ENCODE measurements at regions not wholly inside any gene's neighbourhood (a gene's known extent, or its start where the extent isn't known, plus 50 kb on each side); places are given as distances from the start of the nearest gene placed in this dataset.

DNA sequence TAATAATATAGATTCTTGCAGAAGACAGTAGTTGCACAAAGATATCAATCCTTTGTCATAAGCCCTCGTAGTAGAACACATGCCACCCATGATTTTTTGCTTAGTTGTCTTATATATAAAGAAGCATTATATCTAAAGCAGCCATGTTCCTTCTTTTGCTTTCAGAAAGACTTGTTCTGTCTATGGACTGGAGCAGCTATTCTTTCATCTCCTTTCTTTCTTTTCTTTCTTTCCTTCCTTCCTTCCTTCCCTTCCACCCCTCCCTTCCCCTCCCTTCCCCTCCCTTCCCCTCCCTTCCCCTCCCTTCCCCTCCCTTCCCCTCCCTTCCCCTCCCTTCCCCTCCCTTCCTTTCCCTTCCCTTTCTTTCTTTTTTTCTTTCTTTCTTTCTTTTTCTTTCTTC, 104.0 kb upstream of the HS3ST4 start:
- H3K18ac ChIP-seq (ENCODE audit: low read depth, low read length): no peak overlapping the region
- H3K23ac ChIP-seq (ENCODE audit: low read depth, low read length): no peak overlapping the region
- H2AFZ ChIP-seq (replicated peaks; ENCODE audit: low read length, poor library complexity): no peak overlapping the region
- in situ Hi-C loops (cut with MboI; ENCODE audit: low sequenced_read_pairs): no loop called here
- dilution Hi-C loops (cut with HindIII; ENCODE audit: low sequenced_read_pairs, unreplicated experiment): no loop called here
- H3K14ac ChIP-seq (replicated peaks; ENCODE audit: low read depth, low read length): no peak overlapping the region
- H2BK5ac ChIP-seq (ENCODE audit: low read depth, low read length, poor library complexity, severe bottlenecking): no peak overlapping the region
- H4K5ac ChIP-seq (ENCODE audit: low read depth, low read length): no peak overlapping the region
- H3K27ac ChIP-seq (ENCODE audit: insufficient read depth, low read length): no peak overlapping the region
- no CpG with 5 or more reads among the region's 1 CpG for WGBS, 2 experiments (ENCODE audit: extremely low coverage in 2 of 2, insufficient read length in 1 of 2)
- H3K9me1 ChIP-seq (ENCODE audit: insufficient read depth, low read length): no peaks in the 10 kb centered on the region
- ChIA-PET POLR2A (ENCODE audit: unreplicated experiment) (no interaction called here), CTCF (no interaction called here)
- H2AK9ac ChIP-seq (replicated peaks; ENCODE audit: low read depth, low read length, poor library complexity): no peak overlapping the region
- no peak for ATAC-seq (ENCODE audit: low read depth)
- intact Hi-C loops (cut with micrococcal nuclease): no loop called here
- H4K91ac ChIP-seq (ENCODE audit: insufficient read depth, low read depth, low read length): no peak overlapping the region
- no peak overlapping the region for H3K4me3 ChIP-seq (ENCODE audit: insufficient read depth, low read depth, low read length)
- no peaks in the 10 kb centered on the region for H4K20me1 ChIP-seq (ENCODE audit: insufficient read depth, low read length)
- H2BK120ac ChIP-seq (ENCODE audit: low read depth, low read length): no peak overlapping the region
- peaks cover 7% of the 10 kb centered on the region for H3K9me3 ChIP-seq (ENCODE audit: control insufficient read depth, insufficient read depth, low read length)
- no peak overlapping the region for H4K8ac ChIP-seq (ENCODE audit: low read depth in 2 of 2, low read length in 2 of 2)
- no peak overlapping the region for H2BK20ac ChIP-seq (ENCODE audit: low read depth, low read length)
- BruUV-seq (replicated peaks): no TSS peak
- no peak for DNase-seq
- no peaks in the 10 kb centered on the region for H3K79me1 ChIP-seq (ENCODE audit: low read depth in 1 of 2, low read length in 2 of 2)
- no peak overlapping the region for H3K4me2 ChIP-seq (ENCODE audit: low read depth, low read length)
- no peaks in the 10 kb centered on the region for H3K36me3 ChIP-seq (ENCODE audit: control insufficient read depth, insufficient read depth, low read length)
- no peak overlapping the region for H2AK5ac ChIP-seq (ENCODE audit: low read depth, low read length)
- no peak overlapping the region for H3K56ac ChIP-seq (ENCODE audit: extremely low read depth, insufficient read depth, low read length)
- H2BK15ac ChIP-seq (ENCODE audit: low read depth, low read length): no peak overlapping the region
- no peak overlapping the region for H3K4ac ChIP-seq (ENCODE audit: low read depth, low read length)
- H3K4me1 ChIP-seq (ENCODE audit: control insufficient read depth, insufficient read depth, low read length): no peaks in the 10 kb centered on the region
- H3K9ac ChIP-seq (ENCODE audit: low read depth, low read length): no peak overlapping the region
- TF ChIP-seq, protein P1, sequence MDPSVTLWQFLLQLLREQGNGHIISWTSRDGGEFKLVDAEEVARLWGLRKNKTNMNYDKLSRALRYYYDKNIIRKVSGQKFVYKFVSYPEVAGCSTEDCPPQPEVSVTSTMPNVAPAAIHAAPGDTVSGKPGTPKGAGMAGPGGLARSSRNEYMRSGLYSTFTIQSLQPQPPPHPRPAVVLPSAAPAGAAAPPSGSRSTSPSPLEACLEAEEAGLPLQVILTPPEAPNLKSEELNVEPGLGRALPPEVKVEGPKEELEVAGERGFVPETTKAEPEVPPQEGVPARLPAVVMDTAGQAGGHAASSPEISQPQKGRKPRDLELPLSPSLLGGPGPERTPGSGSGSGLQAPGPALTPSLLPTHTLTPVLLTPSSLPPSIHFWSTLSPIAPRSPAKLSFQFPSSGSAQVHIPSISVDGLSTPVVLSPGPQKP (IDR thresholded peaks at IDR 0.05; ENCODE audit: borderline replicate concordance, low read depth, low read length): no peak
- TF ChIP-seq, protein P2, sequence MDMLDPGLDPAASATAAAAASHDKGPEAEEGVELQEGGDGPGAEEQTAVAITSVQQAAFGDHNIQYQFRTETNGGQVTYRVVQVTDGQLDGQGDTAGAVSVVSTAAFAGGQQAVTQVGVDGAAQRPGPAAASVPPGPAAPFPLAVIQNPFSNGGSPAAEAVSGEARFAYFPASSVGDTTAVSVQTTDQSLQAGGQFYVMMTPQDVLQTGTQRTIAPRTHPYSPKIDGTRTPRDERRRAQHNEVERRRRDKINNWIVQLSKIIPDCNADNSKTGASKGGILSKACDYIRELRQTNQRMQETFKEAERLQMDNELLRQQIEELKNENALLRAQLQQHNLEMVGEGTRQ (IDR thresholded peaks at IDR 0.05; ENCODE audit: low read depth, low read length): no peak
- TF ChIP-seq RFX5 (IDR thresholded peaks at IDR 0.05; ENCODE audit: low read depth, low read length) (no peak), CTCF (conservative IDR thresholded peaks at IDR 0.05; ENCODE audit: low read depth, low read length) (no peak), BHLHE40 (IDR thresholded peaks at IDR 0.05; ENCODE audit: low read depth, low read length) (no peak), MAZ (IDR thresholded peaks at IDR 0.05; ENCODE audit: borderline replicate concordance, low read depth, low read length) (no peak), CHD1 (IDR thresholded peaks at IDR 0.05; ENCODE audit: low read depth, low read length) (no peak), SMC3 (IDR thresholded peaks at IDR 0.05; ENCODE audit: low read depth, low read length) (no peak), POLR2A (IDR thresholded peaks at IDR 0.05; ENCODE audit: low read depth, low read length) (no peak), RCOR1 (IDR thresholded peaks at IDR 0.05; ENCODE audit: insufficient replicate concordance, low read length) (no peak), MAFK (IDR thresholded peaks at IDR 0.05; ENCODE audit: low read depth, low read length) (no peak), NFE2L2 (IDR thresholded peaks at IDR 0.05; ENCODE audit: low read depth, low read length) (no peak), RAD21 (IDR thresholded peaks at IDR 0.05; ENCODE audit: low read length) (no peak), FOS (IDR thresholded peaks at IDR 0.05; ENCODE audit: low read depth, low read length) (no peak)
- H3K27me3 ChIP-seq (ENCODE audit: control insufficient read depth, insufficient read depth, low read length): no peaks in the 10 kb centered on the region
